ENCODE measurements at regions not wholly inside any gene's neighbourhood (a gene's known extent, or its start where the extent isn't known, plus 50 kb on each side); places are given as distances from the start of the nearest gene placed in this dataset.

DNA sequence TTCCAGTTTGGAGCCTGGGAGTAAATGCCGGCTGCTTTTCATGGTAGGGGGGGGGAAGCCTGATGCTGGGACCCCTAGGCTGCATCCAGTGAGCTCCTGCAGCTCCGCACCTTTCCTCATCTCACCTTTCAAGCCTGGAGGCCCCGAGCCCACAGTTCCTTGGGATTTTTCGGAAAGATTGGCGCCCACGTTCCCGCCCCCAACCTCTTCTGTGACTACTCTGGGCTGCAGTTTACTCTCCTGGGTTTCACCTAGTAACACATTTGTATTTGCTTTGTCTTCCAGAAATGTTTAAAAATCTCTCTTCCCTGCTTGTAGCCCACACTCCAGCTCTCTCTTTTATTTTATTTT lies 51.9 kb upstream of the SPATA13 start:
- no peak overlapping the region for H3K4me3 ChIP-seq (ENCODE audit: low read depth, low read length)
- TF ChIP-seq, protein P1, sequence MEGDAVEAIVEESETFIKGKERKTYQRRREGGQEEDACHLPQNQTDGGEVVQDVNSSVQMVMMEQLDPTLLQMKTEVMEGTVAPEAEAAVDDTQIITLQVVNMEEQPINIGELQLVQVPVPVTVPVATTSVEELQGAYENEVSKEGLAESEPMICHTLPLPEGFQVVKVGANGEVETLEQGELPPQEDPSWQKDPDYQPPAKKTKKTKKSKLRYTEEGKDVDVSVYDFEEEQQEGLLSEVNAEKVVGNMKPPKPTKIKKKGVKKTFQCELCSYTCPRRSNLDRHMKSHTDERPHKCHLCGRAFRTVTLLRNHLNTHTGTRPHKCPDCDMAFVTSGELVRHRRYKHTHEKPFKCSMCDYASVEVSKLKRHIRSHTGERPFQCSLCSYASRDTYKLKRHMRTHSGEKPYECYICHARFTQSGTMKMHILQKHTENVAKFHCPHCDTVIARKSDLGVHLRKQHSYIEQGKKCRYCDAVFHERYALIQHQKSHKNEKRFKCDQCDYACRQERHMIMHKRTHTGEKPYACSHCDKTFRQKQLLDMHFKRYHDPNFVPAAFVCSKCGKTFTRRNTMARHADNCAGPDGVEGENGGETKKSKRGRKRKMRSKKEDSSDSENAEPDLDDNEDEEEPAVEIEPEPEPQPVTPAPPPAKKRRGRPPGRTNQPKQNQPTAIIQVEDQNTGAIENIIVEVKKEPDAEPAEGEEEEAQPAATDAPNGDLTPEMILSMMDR (IDR thresholded peaks at IDR 0.05; ENCODE audit: borderline replicate concordance, insufficient read depth, low read depth, low read length): no peak

DNA sequence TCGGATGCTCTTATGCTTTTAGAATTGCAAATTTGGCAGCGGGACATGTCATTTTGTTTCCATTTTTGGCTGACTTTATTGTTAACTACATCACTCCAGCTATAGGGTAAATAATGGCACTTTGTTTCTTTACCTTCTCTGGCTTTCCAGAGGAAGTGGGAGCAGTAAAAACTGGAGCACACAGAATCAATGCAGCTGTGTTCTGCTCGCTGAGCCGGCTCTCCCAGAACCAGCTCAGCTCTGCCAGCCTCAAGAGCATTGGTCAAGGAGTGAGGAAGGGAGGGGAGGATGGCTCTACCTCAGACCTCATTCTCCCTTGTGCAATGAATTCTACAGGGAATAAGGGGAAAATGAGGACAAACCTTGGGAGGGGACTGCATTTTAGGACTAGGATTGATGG lies 50.5 kb upstream of the SPATA13 start:
- TF ChIP-seq, protein P1 (IDR thresholded peaks at IDR 0.05; ENCODE audit: borderline replicate concordance, insufficient read depth, low read depth, low read length): no peak
- H3K4me3 ChIP-seq (ENCODE audit: low read depth, low read length): no peak overlapping the region

Data from GM12875 (cell line).